Thoracic aorta (tissue), 2 donors: ENCODE measurements at regions not wholly inside any gene's neighbourhood (a gene's known extent, or its start where the extent isn't known, plus 50 kb on each side); places are given as distances from the start of the nearest gene placed in this dataset.

Experiments
- ATAC-seq: fragments of 150-250 bp; one replicate; pipeline ENCODE4 v1.8.0; 2017; ENCODE audit warnings: low read depth; ENCODE audit not compliant: insufficient number of reproducible peaks, low FRiP score
- DNase-seq: peaks from one replicate; pipeline ENCODE4 v3.0.0-alpha.2; 2020; ENCODE audit warnings: low spot score
- H3K27ac ChIP-seq, 2 donors: fragments of 200-600 bp; sonication (generic); 1 replicate in 1 of 2; 2 replicates in 1 of 2; pipeline ENCODE4 v1.5.1; 2016; ENCODE audit warnings: mild to moderate bottlenecking in 2 of 2, moderate library complexity in 2 of 2
- H3K27me3 ChIP-seq: fragments of 200-600 bp; sonication (generic); replicated peaks from 2 replicates; pipeline ENCODE4 v1.6.0; 2016; ENCODE audit warnings: mild to moderate bottlenecking; ENCODE audit not compliant: insufficient read depth
- H3K36me3 ChIP-seq: fragments of 200-600 bp; sonication (generic); one replicate; pipeline ENCODE4 v1.5.1; 2016
- H3K4me1 ChIP-seq, 2 donors: fragments of 200-600 bp; sonication (generic); 1 replicate in 1 of 2; 2 replicates in 1 of 2; pipeline versions ENCODE4 v1.5.1 to v1.6.0; 2016; ENCODE audit warnings: low read depth in 2 of 2, mild to moderate bottlenecking in 1 of 2; ENCODE audit not compliant: control insufficient read depth in 1 of 2
- H3K4me3 ChIP-seq: fragments of 200-600 bp; sonication (generic); 2 replicates; pipeline ENCODE4 v1.5.1; 2016; ENCODE audit warnings: mild to moderate bottlenecking
- H3K9me3 ChIP-seq: fragments of 200-600 bp; sonication (generic); 2 replicates; pipeline ENCODE4 v1.5.1; 2016
- CTCF ChIP-seq: fragments of 200-600 bp; sonication (generic); IDR thresholded peaks from one replicate; pipeline ENCODE4 v1.5.1; 2019; ENCODE audit warnings: antibody characterized with exemption

- Histone ChIP-seq H3K27me3 (no peaks in the 10 kb centered on the region), H3K4me1 (no peaks in the 10 kb centered on the region), H3K9me3 (no peaks in the 10 kb centered on the region), H3K4me3 (no peak overlapping the region), H3K27ac (no peak overlapping the region), H3K36me3 (no peaks in the 10 kb centered on the region)
- no peak for TF ChIP-seq CTCF
- ATAC-seq (no peak), DNase-seq (no peak)
Observed at GRCh38 chr2:221063568-221063967, 508.5 kb downstream of the EPHA4 start.

- no peaks in the 10 kb centered on the region for H3K27me3 ChIP-seq
- TF ChIP-seq CTCF, result no peak
Observed at GRCh38 chr2:221064058-221064854, 507.8 kb downstream of the EPHA4 start.

GRCh38 chr2:221064880-221065279 is 507.2 kb downstream of the EPHA4 start:
- H3K27me3 ChIP-seq, result no peaks in the 10 kb centered on the region
- DNase-seq (no peak), ATAC-seq (no peak)
- no peaks in the 10 kb centered on the region for H3K9me3 ChIP-seq
- TF ChIP-seq CTCF, result no peak
- no peaks in the 10 kb centered on the region for H3K36me3 ChIP-seq
- no peak overlapping the region for H3K27ac ChIP-seq
- no peaks in the 10 kb centered on the region for H3K4me1 ChIP-seq
- no peak overlapping the region for H3K4me3 ChIP-seq

More at GRCh38 chr2:221064058-221064854, 507.8 kb downstream of the EPHA4 start:
- Histone ChIP-seq H3K36me3 (no peaks in the 10 kb centered on the region), H3K4me3 (no peak overlapping the region), H3K9me3 (no peaks in the 10 kb centered on the region), H3K27ac (no peak overlapping the region), H3K4me1 (no peaks in the 10 kb centered on the region)
- no peak for DNase-seq
- no peak for ATAC-seq

GRCh38 chr2:221068123-221068522 is 504.0 kb downstream of the EPHA4 start:
- Histone ChIP-seq H3K27ac (no peak overlapping the region), H3K4me1 (no peaks in the 10 kb centered on the region), H3K36me3 (no peaks in the 10 kb centered on the region), H3K9me3 (no peaks in the 10 kb centered on the region), H3K27me3 (no peaks in the 10 kb centered on the region), H3K4me3 (no peak overlapping the region)
- ATAC-seq (no peak), DNase-seq (no peak)
- no peak for TF ChIP-seq CTCF

- no peak overlapping the region for H3K4me3 ChIP-seq
- H3K36me3 ChIP-seq, result no peaks in the 10 kb centered on the region
- ATAC-seq (no peak), DNase-seq (no peak)
- H3K4me1 ChIP-seq, result no peaks in the 10 kb centered on the region
- no peak for TF ChIP-seq CTCF
- no peaks in the 10 kb centered on the region for H3K27me3 ChIP-seq
- H3K27ac ChIP-seq, result no peak overlapping the region
- H3K9me3 ChIP-seq, result no peaks in the 10 kb centered on the region
Observed at GRCh38 chr2:221070106-221070505, 502.0 kb downstream of the EPHA4 start.
